ENCODE measurements at regions not wholly inside any gene's neighbourhood (a gene's known extent, or its start where the extent isn't known, plus 50 kb on each side); places are given as distances from the start of the nearest gene placed in this dataset.

GRCh38 chr2:217118559-217119284 is 258.9 kb upstream of the TNP1 start:
- TF ChIP-seq POLR2AphosphoS5 (IDR thresholded peaks at IDR 0.05) (no peak), POLR2A (IDR thresholded peaks at IDR 0.05) (no peak), CTCF (IDR thresholded peaks at IDR 0.05) (no peak)
- Histone ChIP-seq H3K4me1 (no peaks in the 10 kb centered on the region), H3K36me3 (no peaks in the 10 kb centered on the region), H3K9me3 (no peaks in the 10 kb centered on the region), H3K4me3 (no peak overlapping the region), H3K27ac (no peak overlapping the region), H3K27me3 (no peaks in the 10 kb centered on the region)
- no peak for DNase-seq (ENCODE audit: low spot score in 2 of 2)
- intact Hi-C loops (cut with DNase I; ENCODE audit: low total_unique reads), result no loop called here

- no peak for DNase-seq (ENCODE audit: low spot score in 2 of 2)
- Histone ChIP-seq H3K27me3 (no peaks in the 10 kb centered on the region), H3K36me3 (no peaks in the 10 kb centered on the region), H3K4me3 (no peak overlapping the region), H3K9me3 (no peaks in the 10 kb centered on the region), H3K27ac (no peak overlapping the region), H3K4me1 (no peaks in the 10 kb centered on the region)
- intact Hi-C loops (cut with DNase I; ENCODE audit: low total_unique reads), result no loop called here
- TF ChIP-seq POLR2A (IDR thresholded peaks at IDR 0.05) (no peak), CTCF (IDR thresholded peaks at IDR 0.05) (no peak), POLR2AphosphoS5 (IDR thresholded peaks at IDR 0.05) (no peak)
These were observed 257.7 kb upstream of the TNP1 start for GRCh38 chr2:217117523-217117922.

- TF ChIP-seq POLR2A (IDR thresholded peaks at IDR 0.05) (no peak), CTCF (IDR thresholded peaks at IDR 0.05) (no peak), POLR2AphosphoS5 (IDR thresholded peaks at IDR 0.05) (no peak)
These were observed 256.7 kb upstream of the TNP1 start for GRCh38 chr2:217116610-217117009.

GRCh38 chr2:217114117-217114516 is 254.3 kb upstream of the TNP1 start:
- Histone ChIP-seq H3K4me3 (no peak overlapping the region), H3K4me1 (no peaks in the 10 kb centered on the region), H3K36me3 (no peaks in the 10 kb centered on the region), H3K27ac (no peak overlapping the region), H3K27me3 (no peaks in the 10 kb centered on the region), H3K9me3 (no peaks in the 10 kb centered on the region)
- intact Hi-C loops (cut with DNase I; ENCODE audit: low total_unique reads), result no loop called here
- DNase-seq (ENCODE audit: low spot score in 2 of 2), result no peak
- no peak for TF ChIP-seq CTCF (IDR thresholded peaks at IDR 0.05)
- TF ChIP-seq POLR2A (IDR thresholded peaks at IDR 0.05), result no peak
- TF ChIP-seq POLR2AphosphoS5 (IDR thresholded peaks at IDR 0.05), result no peak

More at GRCh38 chr2:217116610-217117009, 256.7 kb upstream of the TNP1 start:
- H3K27me3 ChIP-seq, result no peaks in the 10 kb centered on the region
- no peaks in the 10 kb centered on the region for H3K4me1 ChIP-seq
- no peaks in the 10 kb centered on the region for H3K36me3 ChIP-seq
- intact Hi-C loops (cut with DNase I; ENCODE audit: low total_unique reads), result no loop called here
- no peak overlapping the region for H3K4me3 ChIP-seq
- H3K9me3 ChIP-seq, result no peaks in the 10 kb centered on the region
- no peak overlapping the region for H3K27ac ChIP-seq
- no peak for DNase-seq (ENCODE audit: low spot score in 2 of 2)

- H3K4me3 ChIP-seq, result no peak overlapping the region
- no peaks in the 10 kb centered on the region for H3K27me3 ChIP-seq
- H3K4me1 ChIP-seq, result no peaks in the 10 kb centered on the region
- TF ChIP-seq CTCF (IDR thresholded peaks at IDR 0.05) (no peak), POLR2AphosphoS5 (IDR thresholded peaks at IDR 0.05) (no peak), POLR2A (IDR thresholded peaks at IDR 0.05) (no peak)
- no peaks in the 10 kb centered on the region for H3K36me3 ChIP-seq
- no peaks in the 10 kb centered on the region for H3K9me3 ChIP-seq
- no peak overlapping the region for H3K27ac ChIP-seq
- intact Hi-C loops (cut with DNase I; ENCODE audit: low total_unique reads), result no loop called here
- no peak for DNase-seq (ENCODE audit: low spot score in 2 of 2)
These were observed 253.6 kb upstream of the TNP1 start for GRCh38 chr2:217113491-217113890.
